Osteocyte (in vitro differentiated cells): ENCODE measurements at regions not wholly inside any gene's neighbourhood (a gene's known extent, or its start where the extent isn't known, plus 50 kb on each side); places are given as distances from the start of the nearest gene placed in this dataset.

ENCODE experiments used
- DNase-seq: peaks from one replicate; pipeline ENCODE4 v3.0.0; 2021; ENCODE audit warnings: mixed read lengths; ENCODE audit not compliant: unreplicated experiment; ENCODE audit errors: extremely low spot score
- H3K27ac Mint-ChIP-seq: one replicate; pipeline ENCODE4 v1.8.0; 2021; ENCODE audit warnings: mild to moderate bottlenecking, mixed read lengths; ENCODE audit not compliant: unreplicated experiment
- H3K27me3 Mint-ChIP-seq: one replicate; pipeline ENCODE4 v1.8.0; 2021; ENCODE audit warnings: mixed read lengths; ENCODE audit not compliant: unreplicated experiment
- H3K36me3 Mint-ChIP-seq: one replicate; pipeline ENCODE4 v1.8.0; 2021; ENCODE audit warnings: mixed read lengths; ENCODE audit not compliant: unreplicated experiment
- H3K4me1 Mint-ChIP-seq: one replicate; pipeline ENCODE4 v1.8.0; 2021; ENCODE audit warnings: mixed read lengths; ENCODE audit not compliant: unreplicated experiment
- H3K4me3 Mint-ChIP-seq: one replicate; pipeline ENCODE4 v1.8.0; 2021; ENCODE audit warnings: mild to moderate bottlenecking, moderate library complexity, mixed read lengths; ENCODE audit not compliant: unreplicated experiment
- H3K9me3 Mint-ChIP-seq: one replicate; pipeline ENCODE4 v1.8.0; 2021; ENCODE audit warnings: mixed read lengths; ENCODE audit not compliant: unreplicated experiment
- TF ChIP-seq, protein P1 (sequence below): fragments of 200-600 bp; sonication (generic); IDR thresholded peaks from 2 replicates; pipeline ENCODE4 v1.5.0; 2021; ENCODE audit warnings: antibody characterized with exemption, mild to moderate bottlenecking, moderate library complexity

DNA sequence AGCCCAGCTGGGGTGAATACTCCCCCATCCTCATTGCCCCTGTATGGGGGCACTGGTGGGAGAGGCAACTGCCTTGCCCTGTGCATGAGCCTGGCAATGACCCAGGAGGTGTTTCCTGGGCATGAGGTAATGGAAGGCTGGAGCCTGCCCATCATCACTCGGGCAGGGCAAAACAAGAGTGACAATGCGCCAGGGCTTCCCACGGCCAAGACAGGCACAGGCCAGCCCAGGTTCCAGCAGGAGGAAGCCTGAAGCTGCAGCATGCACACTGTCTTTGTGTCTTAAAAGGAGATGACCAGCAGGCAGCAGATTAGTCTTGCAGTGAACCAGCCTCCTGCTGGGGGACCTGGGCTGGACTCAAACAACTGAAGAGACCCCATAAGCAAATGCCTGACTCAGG, 92.2 kb upstream of the SMIM23 start:
- H3K4me1 Mint-ChIP-seq, result no peaks in the 10 kb centered on the region
- peaks cover 3% of the 10 kb centered on the region for H3K27me3 Mint-ChIP-seq
- TF ChIP-seq, protein P1, sequence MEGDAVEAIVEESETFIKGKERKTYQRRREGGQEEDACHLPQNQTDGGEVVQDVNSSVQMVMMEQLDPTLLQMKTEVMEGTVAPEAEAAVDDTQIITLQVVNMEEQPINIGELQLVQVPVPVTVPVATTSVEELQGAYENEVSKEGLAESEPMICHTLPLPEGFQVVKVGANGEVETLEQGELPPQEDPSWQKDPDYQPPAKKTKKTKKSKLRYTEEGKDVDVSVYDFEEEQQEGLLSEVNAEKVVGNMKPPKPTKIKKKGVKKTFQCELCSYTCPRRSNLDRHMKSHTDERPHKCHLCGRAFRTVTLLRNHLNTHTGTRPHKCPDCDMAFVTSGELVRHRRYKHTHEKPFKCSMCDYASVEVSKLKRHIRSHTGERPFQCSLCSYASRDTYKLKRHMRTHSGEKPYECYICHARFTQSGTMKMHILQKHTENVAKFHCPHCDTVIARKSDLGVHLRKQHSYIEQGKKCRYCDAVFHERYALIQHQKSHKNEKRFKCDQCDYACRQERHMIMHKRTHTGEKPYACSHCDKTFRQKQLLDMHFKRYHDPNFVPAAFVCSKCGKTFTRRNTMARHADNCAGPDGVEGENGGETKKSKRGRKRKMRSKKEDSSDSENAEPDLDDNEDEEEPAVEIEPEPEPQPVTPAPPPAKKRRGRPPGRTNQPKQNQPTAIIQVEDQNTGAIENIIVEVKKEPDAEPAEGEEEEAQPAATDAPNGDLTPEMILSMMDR, result no peak
- no peak overlapping the region for H3K27ac Mint-ChIP-seq
- no peaks in the 10 kb centered on the region for H3K36me3 Mint-ChIP-seq
- H3K4me3 Mint-ChIP-seq, result no peak overlapping the region
- no peaks in the 10 kb centered on the region for H3K9me3 Mint-ChIP-seq
- DNase-seq, result no peak

DNA sequence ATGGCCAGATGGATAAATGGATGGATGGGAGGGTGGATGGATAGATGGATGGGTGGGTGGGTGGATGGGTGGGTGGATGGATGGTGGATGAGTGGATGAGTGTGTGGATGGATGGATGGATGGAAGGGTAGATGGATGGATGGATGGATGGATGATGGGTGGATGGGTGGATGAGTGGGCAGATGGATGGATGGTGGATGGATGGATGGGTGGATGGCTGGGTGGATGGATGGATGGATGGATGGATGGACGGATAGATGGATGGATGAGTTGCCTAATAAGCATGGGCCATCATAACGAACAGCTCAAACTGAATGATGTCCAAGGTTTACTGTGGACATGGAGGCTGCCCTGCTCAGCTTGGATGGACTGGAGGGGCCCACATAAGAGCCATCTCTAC, 89.8 kb upstream of the SMIM23 start:
- H3K9me3 Mint-ChIP-seq, result no peaks in the 10 kb centered on the region
- no peak overlapping the region for H3K4me3 Mint-ChIP-seq
- H3K27ac Mint-ChIP-seq, result no peak overlapping the region
- H3K36me3 Mint-ChIP-seq, result no peaks in the 10 kb centered on the region
- H3K27me3 Mint-ChIP-seq, result peaks cover 3% of the 10 kb centered on the region
- H3K4me1 Mint-ChIP-seq, result peaks cover 1% of the 10 kb centered on the region
- TF ChIP-seq, protein P1, result no peak
- DNase-seq, result no peak

DNA sequence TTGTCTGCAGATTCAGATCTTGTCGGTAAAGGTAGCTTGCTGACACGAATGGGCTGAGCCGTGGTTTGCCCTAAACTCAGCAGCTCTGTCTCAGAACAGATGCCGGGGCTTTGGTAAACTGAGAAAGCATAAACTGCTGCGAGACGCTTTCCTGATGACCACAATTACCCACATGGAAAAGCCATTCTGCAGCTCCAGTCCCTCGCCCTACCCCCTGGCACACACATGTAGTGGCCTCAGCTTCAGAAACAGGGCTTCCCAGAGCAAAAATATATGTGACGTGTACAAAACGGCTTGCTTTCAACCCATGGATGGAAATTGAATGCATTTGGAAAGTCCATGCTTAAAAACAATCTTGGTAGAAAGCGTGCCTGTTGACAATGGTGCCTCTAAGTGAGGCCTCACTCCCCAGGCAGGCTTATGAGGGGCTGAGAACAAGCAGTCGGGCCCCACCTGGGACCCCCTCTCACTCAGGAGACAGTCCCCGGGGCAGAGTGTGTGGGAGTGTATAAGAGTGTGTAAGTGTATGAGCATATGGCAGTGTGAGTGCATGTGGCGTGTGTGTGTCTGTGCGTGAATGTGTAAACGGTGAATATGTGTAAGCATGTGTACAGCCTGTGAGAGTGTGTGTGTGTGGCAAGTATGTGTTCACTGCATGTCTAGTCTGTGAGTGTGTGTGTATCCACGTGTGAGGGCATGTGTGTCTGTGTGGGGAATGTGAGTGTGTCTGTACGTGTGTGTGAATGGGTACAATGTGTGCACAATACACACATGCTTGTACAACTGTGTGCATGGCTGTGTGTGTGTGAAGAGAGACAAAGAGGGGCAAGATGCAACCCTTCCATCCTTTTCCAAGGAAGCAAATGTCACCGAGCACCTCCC, 88.2 kb upstream of the SMIM23 start:
- TF ChIP-seq, protein P1, result no peak
- no peak overlapping the region for H3K27ac Mint-ChIP-seq
- no peak overlapping the region for H3K4me3 Mint-ChIP-seq
- peaks cover 10% of the 10 kb centered on the region for H3K27me3 Mint-ChIP-seq
- H3K4me1 Mint-ChIP-seq, result peaks cover 1% of the 10 kb centered on the region
- DNase-seq, result no peak
- no peaks in the 10 kb centered on the region for H3K36me3 Mint-ChIP-seq
- no peaks in the 10 kb centered on the region for H3K9me3 Mint-ChIP-seq

DNA sequence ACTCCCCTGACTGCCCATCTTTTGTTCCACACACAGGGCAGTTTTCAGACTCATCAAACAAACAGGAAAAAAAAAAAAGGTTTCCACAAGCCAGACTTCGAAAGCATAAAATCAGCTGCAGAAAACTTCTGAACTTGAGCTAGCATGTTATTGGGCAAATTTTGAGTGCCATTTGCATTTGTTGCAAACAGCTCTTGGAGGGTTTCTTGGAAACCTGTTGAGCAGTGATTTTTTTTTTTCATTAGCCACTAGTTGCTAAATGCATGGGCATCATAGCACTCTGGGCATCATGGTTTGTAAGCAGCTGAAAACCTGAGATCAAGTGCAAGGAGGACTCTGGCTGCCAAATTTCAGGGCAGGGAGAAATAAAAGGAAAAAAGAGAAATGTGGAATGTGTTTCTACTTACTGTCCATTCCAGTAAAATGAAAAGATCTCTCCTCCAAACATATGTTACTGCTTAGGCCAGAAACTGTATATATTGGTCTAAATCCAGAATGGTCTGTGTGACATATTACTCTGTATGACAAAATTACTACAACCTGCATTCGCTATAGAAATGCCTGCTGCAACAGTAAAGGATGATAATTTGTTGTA, 85.2 kb upstream of the SMIM23 start:
- TF ChIP-seq, protein P1, result no peak
- Mint-ChIP-seq H3K4me1 (peaks cover 3% of the 10 kb centered on the region), H3K9me3 (no peaks in the 10 kb centered on the region), H3K36me3 (no peaks in the 10 kb centered on the region), H3K27me3 (peaks cover 19% of the 10 kb centered on the region), H3K27ac (no peak overlapping the region), H3K4me3 (no peak overlapping the region)
- no peak for DNase-seq

DNA sequence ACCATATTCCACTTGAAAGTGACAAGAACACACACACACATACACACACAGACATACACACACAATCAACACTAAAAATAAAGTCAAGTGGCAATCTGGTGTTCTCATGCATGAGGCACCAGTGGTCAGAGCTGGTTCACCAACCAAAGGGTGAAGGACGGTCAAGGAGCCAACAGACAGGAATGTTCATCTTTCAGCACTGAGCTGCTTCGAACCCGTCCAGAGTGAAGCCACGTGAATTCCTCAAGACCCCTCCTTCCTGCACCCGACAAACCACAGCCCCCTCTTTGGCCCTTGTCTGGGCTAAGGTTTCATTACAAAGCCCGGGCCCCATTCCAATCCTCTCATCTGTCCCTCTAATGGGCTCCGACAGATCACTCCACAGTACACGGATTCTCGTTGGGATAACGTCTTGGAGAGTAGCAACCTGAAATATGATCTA, 84.5 kb upstream of the SMIM23 start:
- no peak overlapping the region for H3K27ac Mint-ChIP-seq
- no peaks in the 10 kb centered on the region for H3K36me3 Mint-ChIP-seq
- H3K27me3 Mint-ChIP-seq, result peaks cover 26% of the 10 kb centered on the region
- no peak for DNase-seq
- peaks cover 5% of the 10 kb centered on the region for H3K4me1 Mint-ChIP-seq
- TF ChIP-seq, protein P1, result no peak
- H3K9me3 Mint-ChIP-seq, result no peaks in the 10 kb centered on the region
- H3K4me3 Mint-ChIP-seq, result no peak overlapping the region
